ENCODE measurements at regions not wholly inside any gene's neighbourhood (a gene's known extent, or its start where the extent isn't known, plus 50 kb on each side); places are given as distances from the start of the nearest gene placed in this dataset.
A peak's percentile ranks its signal among the peaks of the same experiment; 100 is the strongest.

- H3K4me1 ChIP-seq (replicated peaks in 1 of 2) = peaks cover 0 to 27% of the 10 kb centered on the region in 2 donors
- intact Hi-C loops (cut with DNase I) = no loop called here
These were observed 210.9 kb upstream of the KCNMB2 start for GRCh38 chr3:178325330-178325729.

GRCh38 chr3:178329936-178330335 lies 206.3 kb upstream of the KCNMB2 start:
- Histone ChIP-seq H3K36me3 (replicated peaks in 1 of 2) (no peaks in the 10 kb centered on the region), H3K4me1 (replicated peaks in 1 of 2) (peaks cover 0 to 18% of the 10 kb centered on the region in 2 donors), H3K9me3 (replicated peaks in 1 of 3) (peaks cover 0 to 5% (median 0%) of the 10 kb centered on the region in 3 donors), H3K27me3 (no peaks in the 10 kb centered on the region), H3K4me3 (no peak overlapping the region), H3K27ac (no peak overlapping the region)
- WGBS, 4 donors = 70 to 85% (median 82%) methylated on average over 1 of the region's 1 CpG
- no peak for DNase-seq
- no peak for TF ChIP-seq POLR2A (IDR thresholded peaks at IDR 0.05)
- no peak for TF ChIP-seq CTCF (IDR thresholded peaks at IDR 0.05)
- intact Hi-C loops (cut with DNase I) = no loop called here

More at GRCh38 chr3:178325330-178325729, 210.9 kb upstream of the KCNMB2 start:
- Histone ChIP-seq H3K27me3 (no peaks in the 10 kb centered on the region), H3K27ac (peak overlapping the region in 2 of 5 donors; percentile 58 to 75), H3K9me3 (replicated peaks in 1 of 3) (peaks cover 0 to 5% (median 0%) of the 10 kb centered on the region in 3 donors), H3K36me3 (replicated peaks in 1 of 2) (no peaks in the 10 kb centered on the region), H3K4me3 (no peak overlapping the region)
- no peak for DNase-seq
- 4 to 8% (median 7%) methylated on average over 1 of the region's 1 CpG for WGBS, 4 donors
- TF ChIP-seq CTCF (IDR thresholded peaks at IDR 0.05) (peak; percentile 29 to 81 (median 60)), POLR2A (IDR thresholded peaks at IDR 0.05) (no peak)

- Histone ChIP-seq H3K9me3 (replicated peaks in 1 of 3) (no peaks in the 10 kb centered on the region), H3K36me3 (replicated peaks in 1 of 2) (no peaks in the 10 kb centered on the region), H3K27me3 (no peaks in the 10 kb centered on the region), H3K27ac (no peak overlapping the region), H3K4me1 (replicated peaks in 1 of 2) (peaks cover 0 to 11% of the 10 kb centered on the region in 2 donors), H3K4me3 (no peak overlapping the region)
- intact Hi-C loops (cut with DNase I) = no loop called here
- WGBS, 4 donors = 94 to 100% (median 97%) methylated on average over 3 of the region's 3 CpGs
- TF ChIP-seq POLR2A (IDR thresholded peaks at IDR 0.05) = no peak
- TF ChIP-seq CTCF (IDR thresholded peaks at IDR 0.05) = no peak
- DNase-seq = no peak
These were observed 202.0 kb upstream of the KCNMB2 start for GRCh38 chr3:178334239-178334638.

GRCh38 chr3:178336336-178336735 lies 199.9 kb upstream of the KCNMB2 start:
- no peaks in the 10 kb centered on the region for H3K27me3 ChIP-seq
- no peak overlapping the region for H3K27ac ChIP-seq
- no peaks in the 10 kb centered on the region for H3K36me3 ChIP-seq (replicated peaks in 1 of 2)
- TF ChIP-seq POLR2A (IDR thresholded peaks at IDR 0.05) = no peak
- no peak for TF ChIP-seq CTCF (IDR thresholded peaks at IDR 0.05)
- intact Hi-C loops (cut with DNase I) = no loop called here
- H3K9me3 ChIP-seq (replicated peaks in 1 of 3) = no peaks in the 10 kb centered on the region
- H3K4me3 ChIP-seq = no peak overlapping the region
- 76 to 100% (median 89%) methylated on average over 1 of the region's 1 CpG for WGBS, 4 donors
- peaks cover 4% of the 10 kb centered on the region in 2 donors for H3K4me1 ChIP-seq (replicated peaks in 1 of 2)
- DNase-seq = no peak

All from adrenal gland (tissue), 9 donors.